Endothelial cell of umbilical vein (primary cell): ENCODE measurements at regions not wholly inside any gene's neighbourhood (a gene's known extent, or its start where the extent isn't known, plus 50 kb on each side); places are given as distances from the start of the nearest gene placed in this dataset.

ENCODE experiments used
- BruUV-seq: library from RNA; stranded (reverse); fragments of 400-500 nt; replicated peaks from 2 replicates; lab custom pipeline; 2021; lab: Mats Ljungman, UMichigan
- CTCF ChIA-PET: fragments of 300-600, 350-600 bp; sonication (Branson Sonifier 250); formaldehyde crosslinking; loops from one replicate; lab custom pipeline; 2021; ENCODE audit warnings: antibody characterized with exemption, inconsistent platforms; lab: Charles Lee
- POLR2A ChIA-PET: fragments of 300-600, 350-600 bp; sonication (Branson Sonifier 250); formaldehyde crosslinking; loops from one replicate; lab custom pipeline; 2021; ENCODE audit warnings: antibody characterized with exemption, inconsistent platforms; lab: Charles Lee
- DNase-seq: peaks from one replicate; pipeline ENCODE4 v3.0.0-alpha.2; 2011; ENCODE audit warnings: low read depth, low spot score
- FAIRE-seq: peaks from 2 replicates; lab custom pipeline; 2011; peaks lifted over from hg19 to GRCh38; lab: Jason Lieb, UNC
- H2AFZ ChIP-seq: 2 replicates; pipeline ENCODE4 v1.6.0; 2012; ENCODE audit warnings: low read depth, low read length, control low read depth, inconsistent platforms
- H3K27ac ChIP-seq: 2 replicates; pipeline ENCODE4 v1.5.1; 2011; ENCODE audit warnings: low read depth, mild to moderate bottlenecking, control low read depth, low read length, moderate library complexity; ENCODE audit not compliant: insufficient read depth
- H3K27me3 ChIP-seq, 2 experiments: 2 replicates each; pipeline versions ENCODE4 v1.6.0 to v1.6.1; 2011; ENCODE audit warnings: low read length in 2 of 2, mixed read lengths in 1 of 2; ENCODE audit not compliant: control insufficient read depth in 2 of 2, insufficient read depth in 2 of 2
- H3K36me3 ChIP-seq, 2 experiments: 2 replicates in 1 of 2; 3 replicates in 1 of 2; pipeline ENCODE4 v1.5.1; 2011; ENCODE audit warnings: low read length in 2 of 2, mild to moderate bottlenecking in 1 of 2, moderate library complexity in 1 of 2; ENCODE audit not compliant: control insufficient read depth in 2 of 2, insufficient read depth in 2 of 2; ENCODE audit errors: extremely low read depth in 1 of 2
- H3K4me1 ChIP-seq: 3 replicates; pipeline ENCODE4 v1.5.1; 2011; ENCODE audit warnings: mild to moderate bottlenecking, low read length; ENCODE audit not compliant: control insufficient read depth, insufficient read depth; ENCODE audit errors: extremely low read depth
- H3K4me2 ChIP-seq: 2 replicates; pipeline ENCODE4 v1.6.1; 2011; ENCODE audit warnings: low read length, control low read depth, mixed read lengths; ENCODE audit not compliant: insufficient read depth
- H3K4me3 ChIP-seq, 3 experiments: fragments of 200-600 bp in 1 of 3; sonication (generic), shearing (Covaris generic) in 1 of 3; replicated peaks in 1 of 3; 2 replicates each; pipeline ENCODE4 v1.5.1; 2011 to 2016; ENCODE audit warnings: control low read depth in 3 of 3, low read length in 3 of 3, mild to moderate bottlenecking in 2 of 3, inconsistent platforms in 1 of 3, low read depth in 1 of 3, moderate library complexity in 1 of 3; ENCODE audit not compliant: insufficient read depth in 1 of 3
- H3K79me2 ChIP-seq: 2 replicates; pipeline ENCODE4 v1.6.0; 2012; ENCODE audit warnings: low read length, inconsistent platforms; ENCODE audit not compliant: control insufficient read depth, insufficient read depth
- H3K9ac ChIP-seq: replicated peaks from 2 replicates; pipeline ENCODE3; 2011; ENCODE audit warnings: low read length, control low read depth; ENCODE audit not compliant: insufficient read depth; ENCODE audit errors: extremely low read depth
- H3K9me1 ChIP-seq: replicated peaks from 3 replicates; pipeline ENCODE4 v1.6.0; 2011; ENCODE audit warnings: mild to moderate bottlenecking, low read length; ENCODE audit not compliant: control insufficient read depth, insufficient read depth; ENCODE audit errors: extremely low read depth
- H3K9me3 ChIP-seq: replicated peaks from 2 replicates; pipeline ENCODE4 v1.5.1; 2012; ENCODE audit warnings: low read length, inconsistent platforms; ENCODE audit not compliant: control insufficient read depth, insufficient read depth
- H4K20me1 ChIP-seq: replicated peaks from 2 replicates; pipeline ENCODE3; 2011; ENCODE audit warnings: mild to moderate bottlenecking, low read length; ENCODE audit not compliant: control insufficient read depth, insufficient read depth; ENCODE audit errors: extremely low read depth
- CTCF ChIP-seq, 2 donors: IDR thresholded peaks; 1 replicate in 1 of 2; 2 replicates in 1 of 2; pipeline ENCODE4 v1.5.1; 2011; ENCODE audit warnings: low read length in 2 of 2, mild to moderate bottlenecking in 2 of 2, moderate library complexity in 2 of 2, control low read depth in 1 of 2, inconsistent platforms in 1 of 2, low read depth in 1 of 2; ENCODE audit not compliant: insufficient read depth in 1 of 2; ENCODE audit errors: extremely low read depth in 1 of 2
- EZH2 ChIP-seq: IDR thresholded peaks from 2 replicates; pipeline ENCODE4 v1.6.1; 2012; ENCODE audit warnings: borderline replicate concordance, low read depth, mild to moderate bottlenecking, moderate library complexity, low read length, inconsistent platforms; ENCODE audit not compliant: severe bottlenecking
- FOS ChIP-seq: IDR thresholded peaks from 2 replicates; pipeline ENCODE4 v1.6.1; 2011; ENCODE audit warnings: mild to moderate bottlenecking, low read length, moderate library complexity, borderline replicate concordance; ENCODE audit not compliant: insufficient read depth
- GATA2 ChIP-seq: IDR thresholded peaks from 2 replicates; pipeline ENCODE4 v1.7.0; 2011; ENCODE audit warnings: low read depth, mild to moderate bottlenecking, moderate library complexity, mixed read lengths, low read length; ENCODE audit not compliant: insufficient read length, insufficient read depth
- MAX ChIP-seq: IDR thresholded peaks from 2 replicates; pipeline ENCODE4 v1.6.1; 2011; ENCODE audit not compliant: insufficient read depth, insufficient read length
- POLR2A ChIP-seq: IDR thresholded peaks from 2 replicates; pipeline ENCODE4 v1.6.1; 2012; ENCODE audit warnings: low read depth, mild to moderate bottlenecking, control low read depth, low read length
- POLR2AphosphoS5 ChIP-seq: IDR thresholded peaks from 2 replicates; pipeline ENCODE4 v1.6.1; 2012; ENCODE audit warnings: low read depth, mild to moderate bottlenecking, control low read depth, low read length, moderate library complexity; ENCODE audit not compliant: insufficient read depth
- dilution Hi-C: fragments of 300-500 bp; cut with MboI; formaldehyde crosslinking; loops from one replicate; pipeline ENCODE4 v1.15.0; 2019; ENCODE audit warnings: low sequenced_read_pairs; ENCODE audit not compliant: extremely low pct_ligation_motif_present
- intact Hi-C: fragments of 100-400 bp; cut with micrococcal nuclease; formaldehyde crosslinking; loops from one replicate; pipeline ENCODE4 v1.10.0; 2022

- TF ChIP-seq MAX (no peak), POLR2AphosphoS5 (no peak)
- H3K36me3 ChIP-seq, result no peaks in the 10 kb centered on the region
- H3K4me2 ChIP-seq, result no peak overlapping the region
- no peak overlapping the region for H2AFZ ChIP-seq
- FAIRE-seq (no peak), DNase-seq (no peak)
- no peak overlapping the region for H3K27ac ChIP-seq
- no peaks in the 10 kb centered on the region for H3K27me3 ChIP-seq
- H3K9me1 ChIP-seq, result no peaks in the 10 kb centered on the region
- ChIA-PET POLR2A (no interaction called here), CTCF (no interaction called here)
- H3K9me3 ChIP-seq, result no peaks in the 10 kb centered on the region
- no peaks in the 10 kb centered on the region for H4K20me1 ChIP-seq
- dilution Hi-C loops, result no loop called here
- no TSS peak for BruUV-seq
- H3K4me1 ChIP-seq, result no peaks in the 10 kb centered on the region
- H3K4me3 ChIP-seq, result no peak overlapping the region
- no peak overlapping the region for H3K9ac ChIP-seq
- H3K79me2 ChIP-seq, result no peaks in the 10 kb centered on the region
- intact Hi-C loops, result no loop called here
These were observed 152.5 kb upstream of the GPR149 start for GRCh38 chr3:154582501-154582900.

GRCh38 chr3:154571553-154572226 lies 141.7 kb upstream of the GPR149 start:
- BruUV-seq, result no TSS peak
- dilution Hi-C loops, result no loop called here
- Histone ChIP-seq H3K9me1 (no peaks in the 10 kb centered on the region), H3K9me3 (no peaks in the 10 kb centered on the region), H3K4me3 (no peak overlapping the region), H3K79me2 (no peaks in the 10 kb centered on the region), H3K27ac (no peak overlapping the region), H2AFZ (no peak overlapping the region), H3K4me2 (no peak overlapping the region), H3K27me3 (no peaks in the 10 kb centered on the region), H3K9ac (no peak overlapping the region), H3K4me1 (no peaks in the 10 kb centered on the region), H3K36me3 (no peaks in the 10 kb centered on the region), H4K20me1 (no peaks in the 10 kb centered on the region)
- intact Hi-C loops, result no loop called here
- CTCF ChIA-PET, result no interaction called here
- TF ChIP-seq GATA2 (no peak), EZH2 (no peak), CTCF (IDR thresholded peaks at IDR 0.05; ENCODE audit: extremely low read depth in 1 of 2, insufficient read depth in 1 of 2, low read depth in 1 of 2, low read length in 2 of 2) (no peak), FOS (no peak), MAX (no peak), POLR2A (no peak)
- FAIRE-seq (no peak), DNase-seq (no peak)
- POLR2A ChIA-PET, result no interaction called here
